ENCODE measurements at regions not wholly inside any gene's neighbourhood (a gene's known extent, or its start where the extent isn't known, plus 50 kb on each side); places are given as distances from the start of the nearest gene placed in this dataset.

DNA sequence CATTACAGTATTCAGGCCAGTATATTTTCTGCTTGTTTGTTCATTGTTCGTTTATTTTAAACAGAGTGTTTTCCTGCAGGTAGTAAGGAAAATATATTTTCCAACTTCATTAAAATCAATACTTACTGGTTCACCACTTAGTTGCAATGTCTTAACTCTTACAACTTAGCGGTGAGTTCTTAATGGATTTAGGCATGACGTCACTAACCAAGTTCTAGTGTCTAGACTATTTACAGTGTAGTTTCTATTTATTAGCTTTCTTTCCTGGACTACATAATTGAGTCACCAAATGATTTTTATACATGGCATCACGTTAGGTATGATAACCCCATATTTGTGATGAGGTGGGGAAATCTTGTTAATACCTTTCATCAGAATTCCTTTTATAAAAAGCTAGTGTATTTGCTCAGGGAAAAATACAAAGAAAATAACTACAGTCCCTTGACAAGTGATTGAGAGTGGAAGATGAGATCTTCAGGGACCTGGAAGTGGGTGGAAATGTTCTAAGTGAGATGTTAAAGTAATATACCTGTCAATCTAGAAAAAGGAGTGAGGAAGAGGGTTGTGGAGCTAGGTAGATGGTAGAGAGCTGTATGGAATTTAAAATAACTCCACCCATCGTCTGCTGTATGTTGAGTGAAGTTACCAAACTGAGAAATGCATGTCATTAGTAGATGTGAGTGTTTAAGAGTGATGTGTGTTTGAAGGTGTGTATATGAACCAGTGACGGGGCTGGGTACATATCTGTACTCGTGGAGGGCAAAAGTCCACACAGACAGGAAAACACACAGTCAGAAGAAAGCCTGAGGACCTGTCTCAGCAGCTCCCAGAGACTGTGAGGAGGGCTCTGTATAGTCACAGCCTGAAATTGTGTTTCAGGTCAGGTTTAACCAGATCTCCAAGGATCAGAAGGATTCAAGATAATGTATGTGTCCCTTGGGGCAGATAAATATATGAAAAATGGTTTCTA lies 197.6 kb upstream of the ADAMTS5 start:
- Histone ChIP-seq H3K4me3 (replicated peaks; ENCODE audit: low read depth, low read length) (no peak overlapping the region), H3K27me3 (replicated peaks; ENCODE audit: control insufficient read depth, insufficient read depth, low read length) (no peaks in the 10 kb centered on the region), H3K36me3 (ENCODE audit: control insufficient read depth, insufficient read depth, low read length) (no peaks in the 10 kb centered on the region)
- no peak for TF ChIP-seq CTCF (IDR thresholded peaks at IDR 0.05; ENCODE audit: insufficient read depth, low read length, poor library complexity, severe bottlenecking)
- DNase-seq (ENCODE audit: extremely low read depth, insufficient read length) = no peak

DNA sequence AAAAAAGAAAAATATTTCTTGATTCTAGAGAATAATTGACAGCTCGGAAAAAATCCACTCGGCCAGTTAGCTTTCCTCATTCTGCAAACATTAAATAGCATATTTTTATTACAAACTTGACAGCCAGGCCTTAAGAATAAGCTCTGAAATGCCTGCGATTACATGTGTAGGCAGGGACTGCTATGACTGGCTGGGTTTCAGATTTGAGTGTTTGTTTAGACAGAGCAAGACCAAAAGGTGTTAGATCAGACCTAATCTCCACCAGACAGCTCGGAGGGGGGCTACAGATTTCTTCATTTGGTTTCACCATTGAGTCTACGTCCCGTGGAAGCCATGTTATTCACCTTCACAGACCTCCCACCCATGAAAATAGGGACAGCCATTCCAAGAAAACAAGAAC lies 192.1 kb upstream of the ADAMTS5 start:
- DNase-seq (ENCODE audit: extremely low read depth, insufficient read length) = no peak
- Histone ChIP-seq H3K36me3 (ENCODE audit: control insufficient read depth, insufficient read depth, low read length) (no peaks in the 10 kb centered on the region), H3K27me3 (replicated peaks; ENCODE audit: control insufficient read depth, insufficient read depth, low read length) (no peaks in the 10 kb centered on the region), H3K4me3 (replicated peaks; ENCODE audit: low read depth, low read length) (no peak overlapping the region)
- TF ChIP-seq CTCF (IDR thresholded peaks at IDR 0.05; ENCODE audit: insufficient read depth, low read length, poor library complexity, severe bottlenecking) = no peak

DNA sequence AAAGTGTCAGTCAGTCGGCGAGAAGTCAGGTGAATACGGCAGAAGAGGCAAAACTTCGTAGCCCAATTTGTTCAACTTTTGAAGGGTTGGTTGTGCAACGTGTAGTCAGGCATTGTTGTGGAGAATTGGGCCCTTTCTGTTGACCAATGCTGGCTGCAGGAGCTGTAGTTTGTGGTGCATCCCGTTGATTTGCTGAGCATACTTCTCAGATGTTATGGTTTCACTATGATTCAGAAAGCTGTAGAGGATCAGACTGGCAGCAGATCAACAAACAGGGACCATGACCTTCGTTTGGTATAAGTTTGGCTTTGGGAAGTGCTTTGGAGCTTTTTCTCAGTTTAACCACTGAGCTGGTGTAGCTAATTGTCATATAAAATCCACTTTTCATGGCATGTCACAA lies 190.2 kb upstream of the ADAMTS5 start:
- no peaks in the 10 kb centered on the region for H3K36me3 ChIP-seq (ENCODE audit: control insufficient read depth, insufficient read depth, low read length)
- no peak overlapping the region for H3K4me3 ChIP-seq (replicated peaks; ENCODE audit: low read depth, low read length)
- H3K27me3 ChIP-seq (replicated peaks; ENCODE audit: control insufficient read depth, insufficient read depth, low read length) = no peaks in the 10 kb centered on the region
- TF ChIP-seq CTCF (IDR thresholded peaks at IDR 0.05; ENCODE audit: insufficient read depth, low read length, poor library complexity, severe bottlenecking) = no peak
- no peak for DNase-seq (ENCODE audit: extremely low read depth, insufficient read length)

DNA sequence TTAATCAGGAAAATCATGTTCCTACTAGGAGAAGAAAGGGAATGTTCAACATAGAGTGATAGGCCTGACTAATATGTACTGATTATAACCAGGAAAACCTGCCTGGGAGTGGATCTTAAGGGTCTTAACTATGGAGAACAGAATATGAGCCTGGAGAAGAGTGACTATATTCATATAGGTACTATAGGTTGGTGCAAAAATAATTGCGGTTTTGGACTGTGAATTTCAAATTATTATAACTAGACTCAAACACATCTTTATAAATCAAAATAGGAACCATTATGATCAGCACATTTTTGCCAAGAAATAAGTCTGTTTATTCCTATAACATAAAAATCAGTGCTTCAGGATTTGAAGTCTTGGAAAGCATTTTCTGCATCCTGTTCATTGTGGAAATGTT lies 189.8 kb upstream of the ADAMTS5 start:
- H3K36me3 ChIP-seq (ENCODE audit: control insufficient read depth, insufficient read depth, low read length) = no peaks in the 10 kb centered on the region
- DNase-seq (ENCODE audit: extremely low read depth, insufficient read length) = no peak
- no peak overlapping the region for H3K4me3 ChIP-seq (replicated peaks; ENCODE audit: low read depth, low read length)
- H3K27me3 ChIP-seq (replicated peaks; ENCODE audit: control insufficient read depth, insufficient read depth, low read length) = no peaks in the 10 kb centered on the region
- no peak for TF ChIP-seq CTCF (IDR thresholded peaks at IDR 0.05; ENCODE audit: insufficient read depth, low read length, poor library complexity, severe bottlenecking)

GRCh38 chr21:27155130-27155500 lies 188.2 kb upstream of the ADAMTS5 start:
- Histone ChIP-seq H3K4me3 (replicated peaks; ENCODE audit: low read depth, low read length) (no peak overlapping the region), H3K27me3 (replicated peaks; ENCODE audit: control insufficient read depth, insufficient read depth, low read length) (no peaks in the 10 kb centered on the region), H3K36me3 (ENCODE audit: control insufficient read depth, insufficient read depth, low read length) (no peaks in the 10 kb centered on the region)
- no peak for DNase-seq (ENCODE audit: extremely low read depth, insufficient read length)
- no peak for TF ChIP-seq CTCF (IDR thresholded peaks at IDR 0.05; ENCODE audit: insufficient read depth, low read length, poor library complexity, severe bottlenecking)
